HepG2 (cell line): ENCODE measurements at regions not wholly inside any gene's neighbourhood (a gene's known extent, or its start where the extent isn't known, plus 50 kb on each side); places are given as distances from the start of the nearest gene placed in this dataset.

Source experiments
- ATAC-seq: fragments of 200-7000 bp; cut with Tn5 transposase; 3 replicates; pipeline ENCODE4 v1.9.1; 2020; ENCODE audit warnings: mild to moderate bottlenecking, moderate library complexity
- BruUV-seq: library from RNA; stranded (reverse); fragments of 400-500 nt; replicated peaks from 2 replicates; lab custom pipeline; 2021; lab: Mats Ljungman, UMichigan
- CTCF ChIA-PET: fragments of 300-600 bp; formaldehyde crosslinking; extraction: SDS; loops from one replicate; lab custom pipeline; 2021; ENCODE audit warnings: low total read pairs, inconsistent platforms, low intra/inter-chr PET ratio; lab: Yijun Ruan, JAX
- POLR2A ChIA-PET: fragments of 350-600 bp; sonication (Branson Sonifier 250); formaldehyde crosslinking; loops from one replicate; lab custom pipeline; 2020; ENCODE audit warnings: antibody characterized with exemption, inconsistent platforms; lab: Yijun Ruan, JAX
- DNase-seq: peaks from one replicate; pipeline ENCODE4 v3.0.0-alpha.2; 2015; ENCODE audit warnings: low spot score
- FAIRE-seq: peaks from 3 replicates; lab custom pipeline; 2011; peaks lifted over from hg19 to GRCh38; lab: Jason Lieb, UNC
- H2AFZ ChIP-seq: one replicate; pipeline ENCODE4 v1.6.1; 2011; ENCODE audit warnings: low read length, inconsistent platforms
- H3K27ac ChIP-seq: fragments of 300-600 bp; 3 replicates; pipeline ENCODE4 v1.8.0; 2011; ENCODE audit warnings: mixed run types, mild to moderate bottlenecking, mixed read lengths, low read length, inconsistent platforms; ENCODE audit not compliant: insufficient read depth; ENCODE audit errors: extremely low read length
- H3K27me3 ChIP-seq, 2 experiments: fragments of 200-600 bp in 1 of 2; 2 replicates in 1 of 2; 3 replicates in 1 of 2; pipeline versions ENCODE4 v1.6.0 to v1.8.0; 2011; ENCODE audit warnings: low read length in 2 of 2, mild to moderate bottlenecking in 2 of 2, moderate library complexity in 2 of 2, inconsistent platforms in 1 of 2; ENCODE audit not compliant: insufficient read depth in 2 of 2, control insufficient read depth in 1 of 2
- H3K36me3 ChIP-seq, 2 experiments: fragments of 200-600 bp in 1 of 2; replicated peaks in 1 of 2; 2 replicates in 1 of 2; 3 replicates in 1 of 2; pipeline versions ENCODE4 v1.5.1 to v1.8.0; 2011; ENCODE audit warnings: low read length in 2 of 2, inconsistent platforms in 1 of 2; ENCODE audit not compliant: insufficient read depth in 2 of 2, control insufficient read depth in 1 of 2
- H3K4me1 ChIP-seq: 2 replicates; pipeline ENCODE4 v1.5.1; 2012; ENCODE audit warnings: low read length, inconsistent platforms; ENCODE audit not compliant: insufficient read depth
- H3K4me2 ChIP-seq: 2 replicates; pipeline ENCODE4 v1.6.0; 2011; ENCODE audit warnings: low read depth, low read length, inconsistent platforms
- H3K4me3 ChIP-seq, 3 experiments: fragments of 200-600 bp in 1 of 3; sonication (generic), shearing (Covaris generic) in 1 of 3; replicated peaks in 1 of 3; 2 replicates each; pipeline ENCODE4 v1.5.1; 2011 to 2016; ENCODE audit warnings: low read length in 3 of 3, inconsistent platforms in 2 of 3, low read depth in 2 of 3, mild to moderate bottlenecking in 2 of 3, control low read depth in 1 of 3, mixed read lengths in 1 of 3; ENCODE audit not compliant: insufficient read depth in 1 of 3
- H3K79me2 ChIP-seq: one replicate; pipeline ENCODE4 v1.6.1; 2011; ENCODE audit warnings: low read length, inconsistent platforms; ENCODE audit not compliant: insufficient read depth
- H3K9ac ChIP-seq: 2 replicates; pipeline ENCODE4 v1.6.0; 2011; ENCODE audit warnings: mild to moderate bottlenecking, low read depth, low read length, inconsistent platforms; ENCODE audit not compliant: insufficient read depth
- H3K9me3 ChIP-seq: 2 replicates; pipeline ENCODE4 v1.5.1; 2012; ENCODE audit warnings: mild to moderate bottlenecking, low read length
- H4K20me1 ChIP-seq: 2 replicates; pipeline ENCODE4 v1.6.0; 2011; ENCODE audit warnings: inconsistent platforms, mild to moderate bottlenecking, low read length, moderate library complexity; ENCODE audit not compliant: insufficient read depth
- GRHL1 ChIP-seq: sonication (generic); formaldehyde crosslinking; conservative IDR thresholded peaks from 2 replicates; pipeline ENCODE4 v1.8.0; 2022; ENCODE audit warnings: missing genetic modification reagents
- MAFF ChIP-seq: IDR thresholded peaks from 2 replicates; pipeline ENCODE4 v1.6.1; 2011; ENCODE audit warnings: low read depth, low read length, improper control_type of control experiment
- MAFK ChIP-seq, 2 experiments: IDR thresholded peaks in 1 of 2; conservative IDR thresholded peaks in 1 of 2; 2 replicates each; pipeline ENCODE4 v1.6.1; 2011; ENCODE audit warnings: improper control_type of control experiment in 2 of 2, low read length in 2 of 2
- PRPF4 ChIP-seq: fragments of 200-400 bp; formaldehyde crosslinking; IDR thresholded peaks from 2 replicates; pipeline ENCODE4 v1.6.1; 2016; ENCODE audit warnings: low read length, low read depth; ENCODE audit not compliant: poor library complexity, severe bottlenecking
- ZNF768 ChIP-seq: sonication (generic); formaldehyde crosslinking; IDR thresholded peaks from 2 replicates; pipeline ENCODE4 v1.4.0; 2020; ENCODE audit warnings: missing genetic modification reagents
- WGBS: methylation state at CpG from one replicate; pipeline ENCODE4 v1.1.6; 2017; ENCODE audit warnings: low lambda C conversion rate; 5-methylcytosine and 5-hydroxymethylcytosine counted together
- in situ Hi-C: cut with HindIII; loops from 2 replicates; pipeline ENCODE4 v1.10.0; 2017; ENCODE audit warnings: low pct_unique_long_range_greater_than_20kb; ENCODE audit not compliant: extremely low pct_ligation_motif_present
- intact Hi-C: fragments of 100-400 bp; cut with micrococcal nuclease; formaldehyde crosslinking; loops from one replicate; pipeline ENCODE4 v1.10.0; 2022; ENCODE audit not compliant: unreplicated experiment
- TF ChIP-seq, protein P1 (sequence below): sonication (generic); formaldehyde crosslinking; IDR thresholded peaks from 2 replicates; pipeline ENCODE4 v1.5.0; 2020; ENCODE audit warnings: mild to moderate bottlenecking, missing genetic modification reagents, moderate library complexity

- no peaks in the 10 kb centered on the region for H4K20me1 ChIP-seq
- intact Hi-C loops (loop anchor here (5.0 kb wide), 1 partner anchor 67 kb away; no protein-coding TSS in a partner anchor), in situ Hi-C loops (loop anchor here (10.0 kb wide), 1 partner anchor 54 kb away; no protein-coding TSS in a partner anchor)
- POLR2A ChIA-PET, result no interaction called here
- peaks cover 2% of the 10 kb centered on the region; the same call in 1 of the 2 replicates for H3K9me3 ChIP-seq
- no peaks in the 10 kb centered on the region for H3K79me2 ChIP-seq
- H3K4me3 ChIP-seq, result no peak overlapping the region
- DNase-seq, result no peak
- no peak overlapping the region for H3K27ac ChIP-seq
- no peaks in the 10 kb centered on the region for H3K27me3 ChIP-seq
- TF ChIP-seq MAFK (conservative IDR thresholded peaks at IDR 0.05 in 1 of 2, IDR thresholded peaks at IDR 0.05 in 1 of 2; ENCODE audit: low read length in 2 of 2), result peak; percentile 83 to 93
- TF ChIP-seq MAFF, result peak; percentile 85
- TF ChIP-seq ZNF768 (CRISPR knock-in tag), result no peak
- no peak for TF ChIP-seq GRHL1 (CRISPR knock-in tag)
- TF ChIP-seq, all 625 proteins: peak for 2
- H3K36me3 ChIP-seq, result no peaks in the 10 kb centered on the region
- peaks cover 19% of the 10 kb centered on the region; the same call in 1 of the 2 replicates for H3K4me1 ChIP-seq
- ATAC-seq, result no peak
- FAIRE-seq, result no peak
- 23% methylated on average over 1 of the region's 1 CpG for WGBS
- BruUV-seq, result no TSS peak
- H3K9ac ChIP-seq, result no peak overlapping the region
- no peak overlapping the region for H2AFZ ChIP-seq
- no peak overlapping the region for H3K4me2 ChIP-seq
- CTCF ChIA-PET, result no interaction called here
Measured at GRCh38 chr5:34539183-34539582, 116.9 kb upstream of the RAI14 start.

GRCh38 chr5:34541067-34541466 is 115.1 kb upstream of the RAI14 start:
- no peaks in the 10 kb centered on the region for H3K27me3 ChIP-seq
- TF ChIP-seq PRPF4, result no peak
- TF ChIP-seq, protein P1, sequence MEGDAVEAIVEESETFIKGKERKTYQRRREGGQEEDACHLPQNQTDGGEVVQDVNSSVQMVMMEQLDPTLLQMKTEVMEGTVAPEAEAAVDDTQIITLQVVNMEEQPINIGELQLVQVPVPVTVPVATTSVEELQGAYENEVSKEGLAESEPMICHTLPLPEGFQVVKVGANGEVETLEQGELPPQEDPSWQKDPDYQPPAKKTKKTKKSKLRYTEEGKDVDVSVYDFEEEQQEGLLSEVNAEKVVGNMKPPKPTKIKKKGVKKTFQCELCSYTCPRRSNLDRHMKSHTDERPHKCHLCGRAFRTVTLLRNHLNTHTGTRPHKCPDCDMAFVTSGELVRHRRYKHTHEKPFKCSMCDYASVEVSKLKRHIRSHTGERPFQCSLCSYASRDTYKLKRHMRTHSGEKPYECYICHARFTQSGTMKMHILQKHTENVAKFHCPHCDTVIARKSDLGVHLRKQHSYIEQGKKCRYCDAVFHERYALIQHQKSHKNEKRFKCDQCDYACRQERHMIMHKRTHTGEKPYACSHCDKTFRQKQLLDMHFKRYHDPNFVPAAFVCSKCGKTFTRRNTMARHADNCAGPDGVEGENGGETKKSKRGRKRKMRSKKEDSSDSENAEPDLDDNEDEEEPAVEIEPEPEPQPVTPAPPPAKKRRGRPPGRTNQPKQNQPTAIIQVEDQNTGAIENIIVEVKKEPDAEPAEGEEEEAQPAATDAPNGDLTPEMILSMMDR (CRISPR knock-in tag), result no peak
- peak; percentile 28 to 32; a peak in 1 of 4 replicates for TF ChIP-seq MAFK (conservative IDR thresholded peaks at IDR 0.05 in 1 of 2, IDR thresholded peaks at IDR 0.05 in 1 of 2; ENCODE audit: low read length in 2 of 2)
- H2AFZ ChIP-seq, result no peak overlapping the region
- no peaks in the 10 kb centered on the region for H3K36me3 ChIP-seq
- H4K20me1 ChIP-seq, result no peaks in the 10 kb centered on the region
- ATAC-seq (no peak), DNase-seq (no peak), FAIRE-seq (no peak)
- H3K4me2 ChIP-seq, result no peak overlapping the region
- no peaks in the 10 kb centered on the region for H3K79me2 ChIP-seq
- ChIA-PET POLR2A (no interaction called here), CTCF (no interaction called here)
- intact Hi-C loops, result no loop called here
- 28% methylated on average over 4 of the region's 4 CpGs for WGBS
- peaks cover 14% of the 10 kb centered on the region; the same call in 1 of the 2 replicates for H3K4me1 ChIP-seq
- BruUV-seq, result no TSS peak
- no peak overlapping the region for H3K9ac ChIP-seq
- H3K9me3 ChIP-seq, result peaks cover 11% of the 10 kb centered on the region; the same call in 1 of the 2 replicates
- in situ Hi-C loops, result no loop called here
- H3K27ac ChIP-seq, result no peak overlapping the region
- no peak overlapping the region for H3K4me3 ChIP-seq
